Fibroblast of the conjunctiva (primary cell): ENCODE measurements at regions not wholly inside any gene's neighbourhood (a gene's known extent, or its start where the extent isn't known, plus 50 kb on each side); places are given as distances from the start of the nearest gene placed in this dataset.
A peak's percentile ranks its signal among the peaks of the same experiment; 100 is the strongest.
"Not testable (repeated sequence)": the region's sequence is repeated elsewhere in the genome, so short reads cannot be mapped to it uniquely, and the experiment has no call there.

ENCODE experiments used
- DNase-seq: peaks from one replicate; pipeline ENCODE4 v3.0.0-alpha.2; 2010; ENCODE audit warnings: low read depth

DNA sequence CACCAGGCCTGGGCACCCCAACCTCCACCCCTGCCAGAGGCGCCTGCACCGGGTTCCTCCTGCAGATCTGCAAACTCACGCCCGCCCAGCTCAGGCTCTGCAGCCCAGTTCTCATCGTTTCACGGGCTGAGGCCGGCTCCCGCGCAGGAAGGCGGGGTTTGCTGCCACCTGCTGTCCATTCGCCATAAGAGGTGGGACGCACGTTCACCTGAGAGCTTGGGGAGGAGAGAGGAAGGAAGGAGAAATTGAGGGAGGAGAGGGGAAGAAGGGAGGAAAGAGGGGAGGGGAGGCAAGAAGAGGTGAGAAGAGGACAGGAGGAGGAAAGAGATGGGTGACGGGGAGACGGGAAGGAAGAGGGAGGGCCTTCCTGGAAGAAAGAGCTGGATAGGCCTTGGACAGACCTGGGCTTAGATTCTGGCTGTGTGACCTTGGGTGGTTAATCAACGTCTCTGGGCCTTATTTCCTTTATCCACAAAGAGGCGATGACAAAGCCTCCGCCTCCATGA, 114.5 kb downstream of the ADRA2C start:
- peak; percentile 16 for DNase-seq

- DNase-seq, result not testable (repeated sequence)
These were observed 116.2 kb downstream of the ADRA2C start for GRCh38 chr4:3882316-3882885.

GRCh38 chr4:3884261-3884660, 118.1 kb downstream of the ADRA2C start:
- DNase-seq, result not testable (repeated sequence)

GRCh38 chr4:3893590-3893989, 127.4 kb downstream of the ADRA2C start:
- not testable (repeated sequence) for DNase-seq

GRCh38 chr4:3894086-3894959, 128.1 kb downstream of the ADRA2C start:
- DNase-seq, result not testable (repeated sequence)

- no peak for DNase-seq
These were observed 130.3 kb downstream of the ADRA2C start for GRCh38 chr4:3896441-3896840.

GRCh38 chr4:3896871-3897578, 130.8 kb downstream of the ADRA2C start:
- not testable (repeated sequence) for DNase-seq

DNA sequence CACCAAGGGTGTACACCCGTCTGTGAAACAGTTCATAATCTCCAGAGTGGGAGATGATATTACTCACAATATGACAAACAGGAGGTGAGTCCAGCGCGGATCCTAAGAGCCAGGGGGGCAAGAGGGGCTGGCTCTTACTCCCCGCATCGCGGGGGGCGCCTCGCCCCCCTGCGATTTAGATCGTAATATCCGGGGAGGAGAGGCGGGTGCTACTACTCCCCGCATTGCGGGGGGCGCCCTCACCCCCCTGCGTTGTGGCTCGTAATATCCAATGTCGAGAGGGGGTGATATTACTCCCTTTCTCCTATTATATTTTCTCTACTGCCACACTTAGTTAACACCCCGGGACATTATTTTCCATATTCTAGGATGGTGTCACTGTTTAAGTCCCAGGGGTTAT, 131.9 kb downstream of the ADRA2C start:
- no peak for DNase-seq

DNA sequence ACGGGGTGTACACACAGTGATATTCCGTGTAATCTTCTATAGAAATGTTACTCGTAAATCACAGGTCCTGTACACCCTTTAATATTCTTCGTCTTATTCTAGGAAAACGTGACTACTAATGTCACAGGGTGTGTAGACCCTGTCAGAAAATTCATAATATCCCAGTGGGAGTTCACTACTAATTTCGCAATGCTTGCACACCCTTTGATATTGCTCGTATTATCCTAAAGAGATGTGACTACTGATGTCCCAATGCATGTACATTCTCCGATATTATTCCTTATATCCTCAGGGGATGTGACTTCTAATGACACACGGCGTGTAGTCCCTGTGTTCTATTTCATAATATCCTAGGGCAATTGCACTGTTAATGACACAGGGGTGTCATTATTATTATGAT, 132.7 kb downstream of the ADRA2C start:
- not testable (repeated sequence) for DNase-seq

GRCh38 chr4:3904264-3904955, 138.2 kb downstream of the ADRA2C start:
- peak; percentile 24 for DNase-seq

DNA sequence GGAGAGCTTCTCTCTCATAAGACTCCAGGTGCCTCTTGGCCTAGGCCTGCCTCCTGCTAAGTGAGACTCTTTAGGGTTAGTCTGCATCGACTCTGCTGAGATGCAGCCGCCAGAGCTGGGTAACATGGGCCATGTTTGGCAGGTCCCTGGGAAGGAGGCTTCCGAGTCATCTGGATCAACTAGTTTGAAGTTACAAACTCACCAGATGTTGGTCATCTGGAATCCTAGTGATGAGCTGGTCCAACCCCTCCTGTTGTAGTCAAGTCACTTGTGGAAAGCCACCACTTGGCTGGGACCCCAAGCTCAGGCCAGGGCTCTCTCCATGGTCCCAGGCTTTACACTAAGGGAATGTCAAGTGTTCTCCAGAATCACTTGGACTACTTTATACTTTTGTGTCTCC, 143.4 kb downstream of the ADRA2C start:
- not testable (repeated sequence) for DNase-seq

DNA sequence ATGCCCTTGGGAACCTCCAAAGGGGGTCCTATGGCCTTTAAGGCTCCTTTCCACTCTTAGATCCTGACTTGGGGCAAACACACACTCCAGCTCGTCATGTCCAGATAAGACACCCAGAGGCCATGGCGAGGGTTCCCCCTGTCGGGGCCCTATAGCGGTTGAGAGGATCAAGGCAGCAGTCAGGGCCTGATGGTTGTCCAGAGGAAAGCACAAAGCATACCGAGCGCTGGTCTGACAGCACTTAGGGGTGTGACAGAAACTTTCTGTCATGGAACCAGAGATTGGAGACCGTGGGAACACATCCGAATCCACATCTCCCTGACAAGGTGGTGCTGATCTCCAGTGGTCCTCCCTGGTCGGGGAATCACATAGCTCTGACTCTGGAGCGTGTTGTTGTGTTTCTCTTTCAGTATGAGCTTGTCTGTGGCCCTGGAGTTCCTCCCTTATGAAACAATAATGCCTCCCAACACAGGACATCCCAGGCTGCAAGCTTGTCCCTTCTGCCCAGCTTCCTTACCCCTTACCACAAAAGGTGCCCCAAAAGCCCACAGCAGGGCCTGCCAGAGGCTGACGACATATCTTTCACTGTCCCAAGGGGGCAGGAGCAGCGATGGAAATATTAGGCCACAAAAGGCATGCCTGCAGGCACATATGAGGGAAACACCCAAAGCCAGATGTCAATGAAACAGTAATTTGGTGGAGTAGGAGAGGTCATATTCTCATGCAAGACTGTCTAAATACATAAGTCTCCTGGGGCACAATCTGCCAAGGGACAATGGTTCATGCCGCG, 144.2 kb downstream of the ADRA2C start:
- not testable (repeated sequence) for DNase-seq

DNA sequence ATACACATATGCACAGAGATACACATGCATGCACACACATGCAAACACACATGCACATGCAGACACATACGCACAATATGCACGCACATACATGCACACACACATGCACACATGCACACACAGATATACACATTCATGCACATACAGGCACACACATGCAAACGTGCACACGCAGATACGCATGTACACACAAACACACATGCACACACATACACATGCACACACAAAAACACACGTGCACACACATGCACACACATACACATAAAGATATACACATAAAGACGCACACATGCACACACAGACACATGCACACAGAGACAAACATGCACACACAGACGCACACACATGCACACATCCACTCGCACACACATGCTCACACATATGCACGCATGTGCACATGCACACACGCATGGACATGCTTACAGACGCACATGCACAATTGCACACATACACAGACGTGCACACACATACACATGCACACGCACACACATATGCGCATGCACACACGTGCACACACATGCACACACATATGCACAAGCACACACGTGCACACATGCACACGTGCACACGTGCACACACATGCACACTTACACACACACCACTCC, 145.2 kb downstream of the ADRA2C start:
- no peak for DNase-seq

GRCh38 chr4:3914511-3914910, 148.3 kb downstream of the ADRA2C start:
- DNase-seq, result not testable (repeated sequence)

GRCh38 chr4:3919509-3919908, 153.3 kb downstream of the ADRA2C start:
- DNase-seq, result peak; percentile 10

DNA sequence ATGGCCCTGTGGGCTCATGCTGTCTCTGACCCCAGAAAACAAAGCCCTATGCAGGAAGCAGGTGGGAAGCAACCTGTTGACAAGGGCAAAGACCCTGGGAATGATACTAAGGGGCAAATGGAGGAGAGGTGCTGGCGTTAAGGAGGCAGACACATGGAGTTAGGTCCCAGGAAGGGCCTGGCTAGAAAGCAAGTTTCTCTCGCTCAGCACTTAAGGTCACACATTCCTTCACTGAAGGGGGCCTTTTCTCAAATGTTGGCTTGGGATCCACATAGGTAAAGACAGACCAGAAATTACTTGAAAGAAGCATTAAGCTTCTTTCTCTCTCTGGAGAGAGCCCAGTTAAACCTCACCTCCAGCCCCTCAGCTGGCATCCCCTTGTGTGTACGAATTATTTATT, 155.7 kb downstream of the ADRA2C start:
- not testable (repeated sequence) for DNase-seq

- not testable (repeated sequence) for DNase-seq
These were observed 159.7 kb downstream of the ADRA2C start for GRCh38 chr4:3925841-3926240.

- DNase-seq, result not testable (repeated sequence)
These were observed 160.1 kb downstream of the ADRA2C start for GRCh38 chr4:3926271-3926670.

DNA sequence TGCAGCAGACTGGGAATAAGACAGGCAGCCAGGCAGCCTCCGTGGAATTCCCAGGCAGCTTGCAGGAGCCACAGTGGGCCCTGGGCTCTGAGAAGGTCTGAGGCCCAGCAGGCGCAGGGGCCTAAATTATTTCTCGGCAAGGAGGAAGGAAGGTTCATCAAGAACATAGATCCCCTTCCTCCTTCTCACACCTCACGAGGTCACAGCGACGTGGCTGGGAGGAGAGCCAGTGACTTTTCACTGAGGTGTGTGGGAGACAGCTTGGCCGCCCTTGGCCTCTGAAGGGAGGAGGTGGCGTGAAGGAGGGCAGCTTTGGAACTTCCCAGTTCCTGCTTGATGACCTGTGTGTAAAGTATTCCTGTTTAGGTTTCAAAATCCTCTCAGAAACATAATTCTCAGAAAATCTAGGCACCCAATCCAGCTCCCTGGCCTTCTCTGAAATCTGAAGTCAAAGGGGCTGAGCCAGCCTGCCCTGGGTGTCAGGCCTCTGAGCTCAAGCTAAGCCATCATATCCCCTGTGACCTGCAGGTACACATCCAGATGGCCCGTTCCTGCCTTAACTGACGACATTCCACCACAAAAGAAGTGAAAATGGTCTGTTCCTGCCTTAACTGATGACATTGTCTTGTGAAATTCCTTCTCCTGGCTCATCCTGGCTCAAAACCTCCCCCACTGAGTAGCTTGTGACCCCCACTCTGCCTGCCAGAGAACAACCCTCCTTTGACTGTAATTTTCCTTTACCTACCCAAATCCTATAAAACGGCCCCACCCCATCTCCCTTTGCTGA, 161.0 kb downstream of the ADRA2C start:
- DNase-seq, result not testable (repeated sequence)

- DNase-seq, result not testable (repeated sequence)
These were observed 163.2 kb downstream of the ADRA2C start for GRCh38 chr4:3929431-3929830.
